OCI-LY7 (cell line): ENCODE measurements at regions not wholly inside any gene's neighbourhood (a gene's known extent, or its start where the extent isn't known, plus 50 kb on each side); places are given as distances from the start of the nearest gene placed in this dataset.

Experiments used
- CTCF ChIP-seq: fragments of 200-600 bp; sonication (generic); conservative IDR thresholded peaks from 2 replicates; pipeline ENCODE4 v1.5.1; 2014; ENCODE audit warnings: mild to moderate bottlenecking, antibody characterized with exemption, low read length, moderate library complexity, mixed read lengths
- EZH2phosphoT487 ChIP-seq: fragments of 200-600 bp; sonication (generic); IDR thresholded peaks from 2 replicates; pipeline ENCODE4 v1.6.1; 2018; ENCODE audit warnings: low read depth, borderline replicate concordance, mild to moderate bottlenecking, mixed run types, antibody characterized with exemption, low read length, moderate library complexity, mixed read lengths

DNA sequence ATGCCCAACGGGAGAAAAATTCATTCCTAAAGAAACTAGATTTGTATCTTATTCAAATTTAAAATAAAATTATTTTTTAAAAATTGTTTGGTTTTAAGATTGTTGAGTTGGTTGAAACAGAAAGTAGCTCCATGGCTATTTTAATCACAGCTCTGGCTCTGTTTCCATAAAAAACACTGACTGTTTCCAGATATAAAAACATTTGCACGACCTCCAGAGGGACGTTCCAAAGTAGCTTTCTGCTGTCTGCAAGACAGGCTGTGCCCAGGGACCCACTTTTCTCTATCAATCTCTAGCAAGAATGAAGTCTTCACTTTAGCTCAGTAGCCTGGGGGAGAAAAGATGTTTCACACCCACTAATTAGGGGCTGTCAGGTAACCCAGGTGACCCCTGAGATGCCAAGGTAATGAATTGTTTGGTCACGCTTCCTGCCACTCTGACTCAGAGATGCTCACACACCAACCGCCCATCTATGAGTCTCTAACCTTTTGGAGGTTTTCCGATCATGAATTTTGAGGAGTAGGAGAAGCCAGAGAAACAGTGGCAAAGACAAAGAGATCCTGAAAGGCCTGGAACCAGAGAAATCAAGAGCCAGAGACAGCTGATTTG is 220.1 kb upstream of the SOX9 start:
- TF ChIP-seq CTCF: no peak
- no peak for TF ChIP-seq EZH2phosphoT487
